ENCODE measurements at regions not wholly inside any gene's neighbourhood (a gene's known extent, or its start where the extent isn't known, plus 50 kb on each side); places are given as distances from the start of the nearest gene placed in this dataset.

GRCh38 chr21:22981819-22982218 is 1983.6 kb downstream of the NCAM2 start:
- peaks cover 17% of the 10 kb centered on the region for H3K9me3 Mint-ChIP-seq (ENCODE audit: low read depth, unreplicated experiment)
- no peak overlapping the region for H3K4me3 Mint-ChIP-seq (ENCODE audit: low read depth, unreplicated experiment)
- no peaks in the 10 kb centered on the region for H3K27me3 Mint-ChIP-seq (ENCODE audit: unreplicated experiment)
- TF ChIP-seq CTCF (IDR thresholded peaks at IDR 0.05; ENCODE audit: unreplicated experiment) = no peak
- CTCF ChIA-PET = interaction anchor here (0.6 kb wide), 1 partner anchor 1720 kb away, joined by 6 read pairs; no protein-coding TSS in a partner anchor
- no peaks in the 10 kb centered on the region for H3K36me3 Mint-ChIP-seq (ENCODE audit: insufficient read depth, unreplicated experiment)
- H3K4me1 Mint-ChIP-seq (ENCODE audit: low read depth, unreplicated experiment) = no peaks in the 10 kb centered on the region
- intact Hi-C loops (cut with micrococcal nuclease; ENCODE audit: unreplicated experiment) = no loop called here
- DNase-seq = no peak
- no TSS peak for BruUV-seq (replicated peaks)
- no peak overlapping the region for H3K27ac Mint-ChIP-seq (ENCODE audit: unreplicated experiment)

- TF ChIP-seq CTCF (IDR thresholded peaks at IDR 0.05; ENCODE audit: unreplicated experiment) = no peak
Measured at GRCh38 chr21:22993144-22993543, 1994.9 kb downstream of the NCAM2 start.

GRCh38 chr21:22993822-22994574 is 1995.8 kb downstream of the NCAM2 start:
- intact Hi-C loops (cut with micrococcal nuclease; ENCODE audit: unreplicated experiment) = no loop called here
- no peak for DNase-seq
- no peaks in the 10 kb centered on the region for H3K27me3 Mint-ChIP-seq (ENCODE audit: unreplicated experiment)
- H3K9me3 Mint-ChIP-seq (ENCODE audit: low read depth, unreplicated experiment) = peaks cover 10% of the 10 kb centered on the region
- H3K4me1 Mint-ChIP-seq (ENCODE audit: low read depth, unreplicated experiment) = no peaks in the 10 kb centered on the region
- no peaks in the 10 kb centered on the region for H3K36me3 Mint-ChIP-seq (ENCODE audit: insufficient read depth, unreplicated experiment)
- no peak for TF ChIP-seq CTCF (IDR thresholded peaks at IDR 0.05; ENCODE audit: unreplicated experiment)
- no peak overlapping the region for H3K4me3 Mint-ChIP-seq (ENCODE audit: low read depth, unreplicated experiment)
- no peak overlapping the region for H3K27ac Mint-ChIP-seq (ENCODE audit: unreplicated experiment)
- CTCF ChIA-PET = no interaction called here
- BruUV-seq (replicated peaks) = no TSS peak

More at GRCh38 chr21:22993144-22993543, 1994.9 kb downstream of the NCAM2 start:
- no peak for DNase-seq
- CTCF ChIA-PET = no interaction called here
- BruUV-seq (replicated peaks) = no TSS peak
- intact Hi-C loops (cut with micrococcal nuclease; ENCODE audit: unreplicated experiment) = no loop called here
- H3K4me1 Mint-ChIP-seq (ENCODE audit: low read depth, unreplicated experiment) = no peaks in the 10 kb centered on the region
- H3K36me3 Mint-ChIP-seq (ENCODE audit: insufficient read depth, unreplicated experiment) = no peaks in the 10 kb centered on the region
- peaks cover 10% of the 10 kb centered on the region for H3K9me3 Mint-ChIP-seq (ENCODE audit: low read depth, unreplicated experiment)
- H3K4me3 Mint-ChIP-seq (ENCODE audit: low read depth, unreplicated experiment) = no peak overlapping the region
- H3K27ac Mint-ChIP-seq (ENCODE audit: unreplicated experiment) = no peak overlapping the region
- H3K27me3 Mint-ChIP-seq (ENCODE audit: unreplicated experiment) = no peaks in the 10 kb centered on the region

GRCh38 chr21:23003951-23004350 is 2005.7 kb downstream of the NCAM2 start:
- H3K36me3 Mint-ChIP-seq (ENCODE audit: insufficient read depth, unreplicated experiment) = no peaks in the 10 kb centered on the region
- intact Hi-C loops (cut with micrococcal nuclease; ENCODE audit: unreplicated experiment) = no loop called here
- no peaks in the 10 kb centered on the region for H3K4me1 Mint-ChIP-seq (ENCODE audit: low read depth, unreplicated experiment)
- H3K27me3 Mint-ChIP-seq (ENCODE audit: unreplicated experiment) = no peaks in the 10 kb centered on the region
- H3K9me3 Mint-ChIP-seq (ENCODE audit: low read depth, unreplicated experiment) = peaks cover 3% of the 10 kb centered on the region
- CTCF ChIA-PET = no interaction called here
- no peak overlapping the region for H3K27ac Mint-ChIP-seq (ENCODE audit: unreplicated experiment)
- DNase-seq = no peak
- H3K4me3 Mint-ChIP-seq (ENCODE audit: low read depth, unreplicated experiment) = no peak overlapping the region
- no peak for TF ChIP-seq CTCF (IDR thresholded peaks at IDR 0.05; ENCODE audit: unreplicated experiment)
- BruUV-seq (replicated peaks) = no TSS peak

Measured in Calu3 (cell line).